GM23248 (cell line): ENCODE measurements at regions not wholly inside any gene's neighbourhood (a gene's known extent, or its start where the extent isn't known, plus 50 kb on each side); places are given as distances from the start of the nearest gene placed in this dataset.

ENCODE experiments used
- EZH2 ChIP-seq: fragments of 200-600 bp; sonication (generic); IDR thresholded peaks from 2 replicates; pipeline ENCODE4 v1.6.1; 2018; ENCODE audit warnings: antibody characterized with exemption, mild to moderate bottlenecking; ENCODE audit not compliant: insufficient read depth, poor library complexity, severe bottlenecking
- EZH2phosphoT487 ChIP-seq: fragments of 200-600 bp; sonication (generic); IDR thresholded peaks from 2 replicates; pipeline ENCODE4 v1.6.1; 2018; ENCODE audit warnings: antibody characterized with exemption, moderate library complexity, mild to moderate bottlenecking, low read depth; ENCODE audit not compliant: insufficient read depth

DNA sequence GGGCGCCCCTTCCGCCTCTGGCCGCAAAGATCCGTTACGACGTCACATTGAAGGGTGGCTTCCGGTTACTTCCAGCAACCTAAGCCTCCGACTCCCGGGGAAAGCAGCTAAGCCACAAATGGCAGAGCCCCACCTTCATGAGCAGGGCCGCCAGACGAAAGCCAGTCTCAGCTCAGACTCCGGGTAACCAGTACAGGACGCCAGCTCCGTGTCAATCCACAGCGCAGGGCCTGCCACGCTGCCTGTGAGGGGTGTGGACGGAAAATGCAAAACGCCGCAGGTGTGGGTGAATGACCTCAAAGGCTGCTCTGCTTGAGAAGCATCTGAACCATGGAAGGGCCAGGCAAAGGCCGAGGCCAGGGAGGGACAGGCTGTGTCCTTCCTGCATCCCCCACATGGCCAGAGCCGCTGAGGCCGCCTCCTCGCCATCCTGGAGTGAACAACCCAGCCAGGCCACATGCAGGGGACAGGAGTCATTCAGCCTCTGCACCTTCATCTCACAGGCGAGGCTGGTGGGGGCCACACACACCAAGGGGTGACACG is 53.5 kb upstream of the PPP2R2D start:
- TF ChIP-seq EZH2phosphoT487 = no peak
- TF ChIP-seq EZH2 = no peak
